RWPE1 (cell line): ENCODE measurements at regions not wholly inside any gene's neighbourhood (a gene's known extent, or its start where the extent isn't known, plus 50 kb on each side); places are given as distances from the start of the nearest gene placed in this dataset.

Experiments used
- CTCF ChIA-PET: fragments of 350-600 bp; sonication (Branson Sonifier 250); formaldehyde crosslinking; extraction: SDS; loops from one replicate; lab custom pipeline; 2021; lab: Yijun Ruan, JAX
- POLR2A ChIA-PET: fragments of 400-600 bp; formaldehyde crosslinking; extraction: SDS; loops from one replicate; lab custom pipeline; 2020; ENCODE audit warnings: antibody characterized with exemption; ENCODE audit not compliant: low non-redundant PET; lab: Yijun Ruan, JAX
- DNase-seq: peaks from one replicate; pipeline ENCODE4 v3.0.0; 2012; ENCODE audit warnings: low spot score
- H3K27ac ChIP-seq: fragments of 450-650 bp; 2 replicates; pipeline ENCODE4 v1.5.1; 2017
- TF ChIP-seq, protein P1 (sequence below): fragments of 450-650 bp; conservative IDR thresholded peaks from 2 replicates; pipeline ENCODE4 v1.5.1; 2017; ENCODE audit warnings: low read depth, mild to moderate bottlenecking

DNA sequence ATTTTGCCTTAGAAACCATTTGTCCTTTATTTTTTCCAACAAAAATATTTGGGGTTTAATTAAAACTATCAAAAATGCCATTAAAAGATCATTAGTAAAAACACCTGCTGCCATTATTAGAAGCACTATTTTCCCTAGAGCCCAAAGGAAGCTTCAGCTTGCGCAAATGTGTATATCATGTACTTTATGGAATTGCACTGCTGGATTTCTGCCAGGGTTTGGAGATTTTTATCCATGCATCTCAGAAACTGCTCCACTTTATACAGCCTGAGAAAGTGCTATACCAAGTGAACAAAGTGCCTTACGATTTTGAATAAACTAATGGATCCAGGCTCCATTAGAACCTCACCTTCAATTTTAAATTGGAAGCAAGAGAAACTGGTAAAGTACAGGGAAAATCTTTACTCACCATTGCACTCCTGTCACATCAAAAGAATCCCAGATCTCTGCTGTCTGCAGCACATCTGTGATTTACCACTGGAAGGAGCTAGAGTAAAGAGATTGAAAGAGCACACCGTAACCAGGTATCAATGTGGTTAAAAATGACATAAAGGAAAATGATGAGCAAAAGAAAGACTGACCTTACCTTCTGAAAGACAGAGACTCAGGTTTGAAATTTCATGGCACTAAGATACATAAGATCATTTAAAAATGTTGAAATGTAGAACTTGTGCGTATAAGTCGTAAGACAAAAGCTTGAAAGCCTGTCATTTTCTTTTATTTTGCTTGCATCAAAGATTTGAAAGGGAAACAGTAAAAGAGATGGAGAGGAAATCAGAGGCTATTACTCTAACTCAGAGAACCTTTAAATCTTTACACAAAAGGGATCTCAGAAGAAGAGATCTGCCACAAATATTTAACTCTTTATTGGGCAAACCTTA, 678.1 kb upstream of the GOT2 start:
- TF ChIP-seq, protein P1, sequence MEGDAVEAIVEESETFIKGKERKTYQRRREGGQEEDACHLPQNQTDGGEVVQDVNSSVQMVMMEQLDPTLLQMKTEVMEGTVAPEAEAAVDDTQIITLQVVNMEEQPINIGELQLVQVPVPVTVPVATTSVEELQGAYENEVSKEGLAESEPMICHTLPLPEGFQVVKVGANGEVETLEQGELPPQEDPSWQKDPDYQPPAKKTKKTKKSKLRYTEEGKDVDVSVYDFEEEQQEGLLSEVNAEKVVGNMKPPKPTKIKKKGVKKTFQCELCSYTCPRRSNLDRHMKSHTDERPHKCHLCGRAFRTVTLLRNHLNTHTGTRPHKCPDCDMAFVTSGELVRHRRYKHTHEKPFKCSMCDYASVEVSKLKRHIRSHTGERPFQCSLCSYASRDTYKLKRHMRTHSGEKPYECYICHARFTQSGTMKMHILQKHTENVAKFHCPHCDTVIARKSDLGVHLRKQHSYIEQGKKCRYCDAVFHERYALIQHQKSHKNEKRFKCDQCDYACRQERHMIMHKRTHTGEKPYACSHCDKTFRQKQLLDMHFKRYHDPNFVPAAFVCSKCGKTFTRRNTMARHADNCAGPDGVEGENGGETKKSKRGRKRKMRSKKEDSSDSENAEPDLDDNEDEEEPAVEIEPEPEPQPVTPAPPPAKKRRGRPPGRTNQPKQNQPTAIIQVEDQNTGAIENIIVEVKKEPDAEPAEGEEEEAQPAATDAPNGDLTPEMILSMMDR: no peak
- ChIA-PET POLR2A (no interaction called here), CTCF (interaction anchor here (0.6 to 1.3 kb wide), 5 partner anchors 13 to 1876 kb away, joined by 3 to 4 read pairs (median 3); no protein-coding TSS in a partner anchor)
- H3K27ac ChIP-seq: no peak overlapping the region
- DNase-seq: peak; percentile 3

DNA sequence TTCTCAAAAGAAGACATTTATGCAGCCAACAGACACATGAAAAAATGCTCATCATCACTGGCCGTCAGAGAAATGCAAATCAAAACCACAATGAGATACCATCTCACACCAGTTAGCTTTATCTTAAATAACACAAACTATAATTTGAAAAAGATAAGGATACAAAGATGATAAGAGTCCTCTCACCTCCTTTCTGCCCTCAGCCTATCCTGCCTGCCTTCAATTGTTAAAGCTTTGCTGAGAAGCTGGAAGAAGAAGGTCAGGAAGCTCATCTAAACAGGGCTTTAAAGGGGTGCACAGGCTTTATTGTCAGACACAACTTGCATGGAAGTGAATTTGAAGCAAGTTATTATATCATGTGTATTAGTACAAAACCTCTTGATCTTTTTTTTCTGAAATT, 676.3 kb upstream of the GOT2 start:
- no peak for DNase-seq
- TF ChIP-seq, protein P1: no peak
- H3K27ac ChIP-seq: no peak overlapping the region
- ChIA-PET CTCF (no interaction called here), POLR2A (no interaction called here)

DNA sequence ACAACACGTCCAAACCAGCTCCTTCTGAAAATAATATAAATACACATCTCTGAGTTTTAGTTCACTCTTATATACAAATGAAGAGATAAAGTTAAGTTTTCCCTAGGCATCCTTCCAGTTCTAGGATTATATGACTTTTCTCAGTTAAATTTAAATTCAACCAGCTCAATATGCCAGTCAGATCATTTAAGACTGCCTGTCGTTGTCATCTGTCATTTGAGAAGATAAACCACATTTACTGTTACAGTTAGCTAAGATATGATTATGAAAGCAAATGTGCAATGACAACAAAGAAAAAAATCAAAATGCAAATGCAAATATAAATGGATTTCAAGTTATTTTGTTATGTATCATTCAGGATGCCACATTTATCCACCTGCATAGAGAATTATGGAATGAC, 671.7 kb upstream of the GOT2 start:
- ChIA-PET CTCF (interaction anchor here (0.6 kb wide), 1 partner anchor 531 kb away, joined by 4 read pairs; no protein-coding TSS in a partner anchor), POLR2A (no interaction called here)
- TF ChIP-seq, protein P1: no peak
- no peak for DNase-seq
- no peak overlapping the region for H3K27ac ChIP-seq

DNA sequence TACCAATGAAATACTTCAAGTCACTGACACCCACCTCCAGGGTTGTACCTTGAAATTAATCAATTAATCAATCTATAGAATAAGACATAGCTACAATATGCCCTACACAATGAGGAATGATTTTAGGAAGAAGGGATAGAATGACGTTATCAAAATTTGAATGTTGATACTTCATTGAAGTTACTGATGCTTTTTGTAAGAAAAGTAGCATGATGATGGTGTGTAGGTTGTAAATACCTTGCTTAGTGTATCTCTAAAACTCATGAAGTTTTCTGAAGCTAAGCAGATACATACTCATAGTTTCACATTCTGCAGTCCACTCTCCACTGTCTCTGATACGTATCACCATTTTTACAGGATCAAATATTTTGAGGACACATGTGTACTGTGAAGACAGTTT, 670.4 kb upstream of the GOT2 start:
- POLR2A ChIA-PET: no interaction called here
- CTCF ChIA-PET: no interaction called here

DNA sequence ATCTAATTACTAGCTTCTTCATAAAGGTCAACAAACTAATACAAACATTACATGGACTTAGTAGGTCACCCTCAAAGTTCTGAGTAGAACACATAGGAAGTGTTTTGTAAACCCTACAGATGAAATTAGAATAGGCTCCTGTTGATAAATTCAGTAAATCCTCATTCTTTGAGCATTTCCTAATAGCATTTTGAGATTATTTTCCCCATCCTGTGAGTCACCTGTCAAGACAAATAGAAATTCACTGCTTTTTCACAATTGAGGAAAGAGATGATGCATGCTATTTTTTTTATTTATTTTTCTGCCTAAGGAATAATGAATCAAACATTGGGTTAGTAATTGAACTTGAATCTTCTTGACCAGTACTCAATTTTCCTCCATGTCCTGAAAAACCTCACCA, 666.7 kb upstream of the GOT2 start:
- CTCF ChIA-PET: interaction anchor here (0.5 kb wide), 1 partner anchor 557 kb away, joined by 6 read pairs; no protein-coding TSS in a partner anchor
- POLR2A ChIA-PET: no interaction called here
- no peak for DNase-seq
- H3K27ac ChIP-seq: no peak overlapping the region
- TF ChIP-seq, protein P1: no peak

More for the DNA sequence above, 670.4 kb upstream of the GOT2 start:
- no peak overlapping the region for H3K27ac ChIP-seq
- TF ChIP-seq, protein P1: no peak
- DNase-seq: no peak

DNA sequence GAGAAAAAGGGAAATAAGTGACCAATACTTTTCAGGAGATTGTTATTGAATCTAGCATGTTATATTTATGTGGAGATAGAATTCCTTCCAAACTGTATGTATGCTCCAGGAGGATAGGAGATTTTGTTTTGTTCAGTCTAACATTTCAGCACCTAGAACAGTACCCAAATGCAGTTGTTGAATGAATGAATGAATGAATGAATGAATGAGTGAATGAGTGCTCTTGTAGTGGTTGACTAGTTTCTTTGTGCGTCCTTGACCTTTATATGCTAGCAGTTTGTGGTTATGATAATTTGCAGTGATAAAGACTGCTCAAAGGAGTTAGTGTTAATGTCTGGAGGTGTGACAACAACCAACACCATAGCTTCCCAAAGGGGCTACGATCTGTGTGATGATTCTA, 663.5 kb upstream of the GOT2 start:
- CTCF ChIA-PET: interaction anchor here (0.5 kb wide), 1 partner anchor 73 kb away, joined by 4 read pairs; no protein-coding TSS in a partner anchor
- POLR2A ChIA-PET: no interaction called here
- no peak for DNase-seq
- H3K27ac ChIP-seq: no peak overlapping the region
- TF ChIP-seq, protein P1: no peak
